Mammary epithelial cell (primary cell): ENCODE measurements at regions not wholly inside any gene's neighbourhood (a gene's known extent, or its start where the extent isn't known, plus 50 kb on each side); places are given as distances from the start of the nearest gene placed in this dataset.

Source experiments
- EZH2 ChIP-seq: IDR thresholded peaks from 2 replicates; pipeline ENCODE4 v1.6.1; 2012; ENCODE audit warnings: low read length, inconsistent platforms, borderline replicate concordance
- TF ChIP-seq, protein P1 (sequence below), 2 donors: IDR thresholded peaks in 1 of 2; conservative IDR thresholded peaks in 1 of 2; 2 replicates each; pipeline ENCODE4 v1.5.1; 2011 to 2012; ENCODE audit warnings: inconsistent platforms in 2 of 2, low read length in 2 of 2, mild to moderate bottlenecking in 2 of 2, control low read depth in 1 of 2, low read depth in 1 of 2; ENCODE audit not compliant: insufficient read depth in 1 of 2; ENCODE audit errors: extremely low read depth in 1 of 2

DNA sequence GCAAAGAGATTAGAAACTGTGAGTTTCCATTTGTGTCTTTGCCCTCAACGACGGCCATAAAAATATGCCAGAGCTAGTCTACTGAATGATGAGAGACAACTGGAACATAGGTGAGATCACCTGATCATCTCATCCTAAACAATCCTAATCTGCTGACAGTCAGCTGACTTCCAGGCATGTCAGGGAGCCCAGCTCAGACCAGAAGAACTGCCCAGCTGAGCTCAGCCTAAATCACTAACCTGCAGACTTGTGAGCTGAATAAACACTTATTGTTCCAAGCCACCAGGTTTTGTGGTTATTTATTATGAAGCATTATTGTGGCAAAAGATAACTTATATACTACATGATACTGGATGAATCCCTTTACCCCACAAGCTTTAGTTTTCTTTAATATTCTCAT lies 118.9 kb upstream of the PLEKHG7 start:
- TF ChIP-seq, protein P1, sequence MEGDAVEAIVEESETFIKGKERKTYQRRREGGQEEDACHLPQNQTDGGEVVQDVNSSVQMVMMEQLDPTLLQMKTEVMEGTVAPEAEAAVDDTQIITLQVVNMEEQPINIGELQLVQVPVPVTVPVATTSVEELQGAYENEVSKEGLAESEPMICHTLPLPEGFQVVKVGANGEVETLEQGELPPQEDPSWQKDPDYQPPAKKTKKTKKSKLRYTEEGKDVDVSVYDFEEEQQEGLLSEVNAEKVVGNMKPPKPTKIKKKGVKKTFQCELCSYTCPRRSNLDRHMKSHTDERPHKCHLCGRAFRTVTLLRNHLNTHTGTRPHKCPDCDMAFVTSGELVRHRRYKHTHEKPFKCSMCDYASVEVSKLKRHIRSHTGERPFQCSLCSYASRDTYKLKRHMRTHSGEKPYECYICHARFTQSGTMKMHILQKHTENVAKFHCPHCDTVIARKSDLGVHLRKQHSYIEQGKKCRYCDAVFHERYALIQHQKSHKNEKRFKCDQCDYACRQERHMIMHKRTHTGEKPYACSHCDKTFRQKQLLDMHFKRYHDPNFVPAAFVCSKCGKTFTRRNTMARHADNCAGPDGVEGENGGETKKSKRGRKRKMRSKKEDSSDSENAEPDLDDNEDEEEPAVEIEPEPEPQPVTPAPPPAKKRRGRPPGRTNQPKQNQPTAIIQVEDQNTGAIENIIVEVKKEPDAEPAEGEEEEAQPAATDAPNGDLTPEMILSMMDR (conservative IDR thresholded peaks at IDR 0.05 in 1 of 2, IDR thresholded peaks at IDR 0.05 in 1 of 2; ENCODE audit: extremely low read depth in 1 of 2, insufficient read depth in 1 of 2, low read depth in 1 of 2, low read length in 2 of 2), result no peak
- no peak for TF ChIP-seq EZH2
